GM12878 (cell line): ENCODE measurements at regions not wholly inside any gene's neighbourhood (a gene's known extent, or its start where the extent isn't known, plus 50 kb on each side); places are given as distances from the start of the nearest gene placed in this dataset.

Experiments
- ATAC-seq: fragments of 200-7000 bp; cut with Tn5 transposase; 3 replicates; pipeline ENCODE4 v1.9.1; 2020; ENCODE audit warnings: mild to moderate bottlenecking, moderate library complexity
- BruUV-seq: library from RNA; stranded (reverse); fragments of 400-500 nt; replicated peaks from 2 replicates; lab custom pipeline; 2021; lab: Mats Ljungman, UMichigan
- CTCF ChIA-PET: fragments of 300-600 bp; sonication (Branson Sonifier 250); formaldehyde crosslinking; extraction: SDS; loops from one replicate; lab custom pipeline; 2021; ENCODE audit warnings: inconsistent platforms; lab: Yijun Ruan, JAX
- POLR2A ChIA-PET: fragments of 350-600 bp; formaldehyde crosslinking; extraction: SDS; loops from one replicate; lab custom pipeline; 2021; ENCODE audit warnings: inconsistent platforms; lab: Charles Lee
- RAD21 ChIA-PET: fragments of 300-600 bp; sonication (Branson Sonifier 250); formaldehyde crosslinking; loops from one replicate; lab custom pipeline; 2023; ENCODE audit warnings: antibody characterized with exemption; ENCODE audit not compliant: unreplicated experiment; lab: Charles Lee
- SMC1A ChIA-PET: fragments of 300-600 bp; sonication (Branson Sonifier 250); formaldehyde crosslinking; loops from one replicate; lab custom pipeline; 2023; ENCODE audit not compliant: unreplicated experiment, uncharacterized antibody; lab: Charles Lee
- DNase-seq: peaks from one replicate; pipeline ENCODE4 v3.0.0-alpha.2; 2011; ENCODE audit warnings: low read depth, low spot score
- FAIRE-seq: peaks from 3 replicates; lab custom pipeline; 2011; peaks lifted over from hg19 to GRCh38; lab: Jason Lieb, UNC
- H2AFZ ChIP-seq: 2 replicates; pipeline ENCODE4 v1.6.0; 2011; ENCODE audit warnings: low read depth, low read length, control low read depth; ENCODE audit not compliant: control insufficient read depth
- H3K27ac ChIP-seq: 2 replicates; pipeline ENCODE4 v1.5.1; 2011; ENCODE audit warnings: control low read depth; ENCODE audit not compliant: control insufficient read depth, insufficient read depth
- H3K27me3 ChIP-seq, 2 experiments: replicated peaks in 1 of 2; 2 replicates each; pipeline versions ENCODE4 v1.6.0 to v1.6.1; 2011; ENCODE audit warnings: low read length in 1 of 2; ENCODE audit not compliant: control insufficient read depth in 2 of 2, insufficient read depth in 2 of 2
- H3K36me3 ChIP-seq, 2 experiments: 2 replicates each; pipeline ENCODE4 v1.5.1; 2011; ENCODE audit warnings: low read length in 1 of 2; ENCODE audit not compliant: control insufficient read depth in 2 of 2, insufficient read depth in 2 of 2
- H3K4me1 ChIP-seq: 2 replicates; pipeline ENCODE4 v1.6.1; 2011; ENCODE audit warnings: mild to moderate bottlenecking, low read length, moderate library complexity, mixed read lengths; ENCODE audit not compliant: control insufficient read depth, insufficient read depth
- H3K4me2 ChIP-seq: 2 replicates; pipeline ENCODE4 v1.6.0; 2011; ENCODE audit warnings: control low read depth; ENCODE audit not compliant: control insufficient read depth, insufficient read depth
- H3K4me3 ChIP-seq: fragments of 200-600 bp; sonication (generic); 2 replicates; pipeline ENCODE4 v1.5.1; 2016
- H3K79me2 ChIP-seq: 2 replicates; pipeline ENCODE4 v1.6.0; 2011; ENCODE audit warnings: low read length; ENCODE audit not compliant: control insufficient read depth, insufficient read depth
- H3K9ac ChIP-seq: 2 replicates; pipeline ENCODE4 v1.8.0; 2011; ENCODE audit warnings: low read length, control low read depth, mixed read lengths; ENCODE audit not compliant: control insufficient read depth, insufficient read depth
- H3K9me3 ChIP-seq: replicated peaks from 3 replicates; pipeline ENCODE4 v1.5.1; 2011; ENCODE audit warnings: mild to moderate bottlenecking, low read length; ENCODE audit not compliant: control insufficient read depth, insufficient read depth
- H4K20me1 ChIP-seq: 2 replicates; pipeline ENCODE4 v1.6.0; 2011; ENCODE audit not compliant: control insufficient read depth, insufficient read depth
- BRCA1 ChIP-seq: IDR thresholded peaks from 2 replicates; pipeline ENCODE4 v1.6.1; 2011; ENCODE audit warnings: low read depth, low read length, improper control_type of control experiment
- CEBPB ChIP-seq, 2 experiments: fragments of 150-350 bp in 1 of 2; IDR thresholded peaks; 2 replicates each; pipeline ENCODE4 v1.6.1; 2012 to 2014; ENCODE audit warnings: low read depth in 2 of 2, low read length in 2 of 2, borderline replicate concordance in 1 of 2, inconsistent platforms in 1 of 2
- HDGF ChIP-seq: fragments of 450-650 bp; IDR thresholded peaks from 2 replicates; pipeline ENCODE4 v1.6.1; 2016; ENCODE audit warnings: antibody characterized with exemption
- LARP7 ChIP-seq: fragments of 450-650 bp; IDR thresholded peaks from 2 replicates; pipeline ENCODE4 v1.6.1; 2017; ENCODE audit warnings: mild to moderate bottlenecking
- MEF2A ChIP-seq: IDR thresholded peaks from 2 replicates; pipeline ENCODE4 v1.6.1; 2011; ENCODE audit warnings: low read depth, mild to moderate bottlenecking, low read length, moderate library complexity; ENCODE audit not compliant: insufficient read depth
- MTA3 ChIP-seq: IDR thresholded peaks from 2 replicates; pipeline ENCODE4 v1.6.1; 2012; ENCODE audit warnings: low read length, inconsistent platforms, borderline replicate concordance
- MXI1 ChIP-seq: fragments of 150-350 bp; IDR thresholded peaks from 2 replicates; pipeline ENCODE4 v1.6.1; 2011; ENCODE audit warnings: low read depth, mild to moderate bottlenecking, inconsistent platforms, low read length, improper control_type of control experiment
- NR2F1 ChIP-seq: fragments of 450-650 bp; conservative IDR thresholded peaks from 2 replicates; pipeline ENCODE4 v1.6.1; 2017; ENCODE audit warnings: mild to moderate bottlenecking
- PAX5 ChIP-seq: IDR thresholded peaks from 2 replicates; pipeline ENCODE4 v1.6.1; 2011; ENCODE audit warnings: low read depth, low read length, borderline replicate concordance
- POLR2AphosphoS5 ChIP-seq: IDR thresholded peaks from 2 replicates; pipeline ENCODE4 v1.6.1; 2011; ENCODE audit warnings: mild to moderate bottlenecking, low read length, inconsistent platforms
- RFX5 ChIP-seq: IDR thresholded peaks from 2 replicates; pipeline ENCODE4 v1.6.1; 2011; ENCODE audit warnings: low read depth, low read length, improper control_type of control experiment
- ZNF207 ChIP-seq: fragments of 450-650 bp; IDR thresholded peaks from 2 replicates; pipeline ENCODE4 v1.6.1; 2014; ENCODE audit warnings: antibody characterized with exemption, mild to moderate bottlenecking, borderline replicate concordance
- ZNF384 ChIP-seq: IDR thresholded peaks from 2 replicates; pipeline ENCODE4 v1.6.1; 2012; ENCODE audit warnings: low read depth, mild to moderate bottlenecking, low read length, improper control_type of control experiment, borderline replicate concordance
- WGBS: methylation state at CpG from one replicate; pipeline ENCODE4 v1.1.6; 2016; ENCODE audit warnings: low lambda C conversion rate; ENCODE audit not compliant: insufficient replicate concordance, insufficient coverage; ENCODE audit errors: missing lambda C conversion rate; 5-methylcytosine and 5-hydroxymethylcytosine counted together
- in situ Hi-C: fragments of 300-500 bp; cut with MboI; formaldehyde crosslinking; loops from 9 replicates; pipeline ENCODE4 v1.14.3; 2018; ENCODE audit warnings: mixed read lengths
- intact Hi-C: fragments of 100-400 bp; cut with micrococcal nuclease; formaldehyde crosslinking; loops from one replicate; pipeline ENCODE4 v1.14.2; 2022; ENCODE audit not compliant: unreplicated experiment
- TF ChIP-seq, protein P1 (sequence below): IDR thresholded peaks from 2 replicates; pipeline ENCODE4 v1.6.1; 2011; ENCODE audit warnings: mild to moderate bottlenecking, low read depth, low read length, moderate library complexity; ENCODE audit not compliant: insufficient replicate concordance
- TF ChIP-seq, protein P2 (sequence below): fragments of 450-650 bp; IDR thresholded peaks from 2 replicates; pipeline ENCODE4 v1.6.1; 2016; ENCODE audit warnings: mild to moderate bottlenecking
- TF ChIP-seq, protein P3 (sequence below): fragments of 450-650 bp; IDR thresholded peaks from 2 replicates; pipeline ENCODE4 v1.6.1; 2017; ENCODE audit warnings: mild to moderate bottlenecking, low read depth, inconsistent platforms; ENCODE audit not compliant: poor library complexity, severe bottlenecking
- TF ChIP-seq, protein P4 (sequence below): IDR thresholded peaks from 2 replicates; pipeline ENCODE4 v1.6.1; 2011; ENCODE audit warnings: low read depth, mild to moderate bottlenecking, low read length, moderate library complexity, borderline replicate concordance; ENCODE audit errors: extremely low read depth

DNA sequence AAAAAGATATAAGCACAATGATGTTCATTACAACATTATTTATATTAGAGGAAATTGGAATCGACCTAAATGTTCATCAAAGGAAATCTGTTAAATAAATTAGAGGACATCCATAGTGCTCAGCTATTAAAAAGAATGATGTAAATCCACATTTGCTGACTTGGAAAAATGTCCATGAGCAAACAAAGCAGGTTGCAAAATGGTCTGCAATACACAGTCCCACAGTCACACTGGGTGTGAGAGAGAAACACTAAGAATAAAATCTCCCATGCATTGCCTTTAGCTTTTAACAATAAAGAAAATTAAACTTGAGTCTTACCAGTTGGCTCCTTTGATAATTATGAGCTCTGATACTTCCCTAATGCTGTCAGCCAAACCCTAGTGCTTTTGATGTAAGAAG, 811.1 kb upstream of the SALL3 start:
- H3K4me2 ChIP-seq, result no peak overlapping the region
- RAD21 ChIA-PET, result no interaction called here
- POLR2A ChIA-PET, result no interaction called here
- H3K9ac ChIP-seq, result no peak overlapping the region
- H3K9me3 ChIP-seq, result no peaks in the 10 kb centered on the region; the same call in 2 of the 3 replicates
- no peaks in the 10 kb centered on the region for H3K36me3 ChIP-seq
- intact Hi-C loops (no loop called here), in situ Hi-C loops (no loop called here)
- no peak overlapping the region for H3K27ac ChIP-seq
- DNase-seq (no peak), FAIRE-seq (no peak), ATAC-seq (no peak)
- SMC1A ChIA-PET, result interaction anchor here (0.7 kb wide), 2 partner anchors 92 to 434 kb away, joined by 3 read pairs; no protein-coding TSS in a partner anchor
- BruUV-seq, result no TSS peak
- CTCF ChIA-PET, result interaction anchor here (1.0 kb wide), 1 partner anchor 19 kb away, joined by 3 read pairs; no protein-coding TSS in a partner anchor
- no peaks in the 10 kb centered on the region for H4K20me1 ChIP-seq
- 0% methylated on average over 1 of the region's 1 CpG for WGBS
- no peak overlapping the region for H2AFZ ChIP-seq
- H3K79me2 ChIP-seq, result no peaks in the 10 kb centered on the region
- H3K4me3 ChIP-seq, result no peak overlapping the region
- H3K4me1 ChIP-seq, result no peaks in the 10 kb centered on the region
- H3K27me3 ChIP-seq, result no peaks in the 10 kb centered on the region
- TF ChIP-seq MTA3 (no peak), POLR2AphosphoS5 (no peak), HDGF (no peak), PAX5 (no peak), BRCA1 (no peak), LARP7 (no peak), ZNF384 (no peak), MXI1 (no peak), MEF2A (no peak), CEBPB (IDR thresholded peaks at IDR 0.05; ENCODE audit: borderline replicate concordance in 1 of 2, low read depth in 2 of 2, low read length in 2 of 2) (no peak), ZNF207 (no peak), NR2F1 (no peak), RFX5 (no peak)
- TF ChIP-seq, protein P1, sequence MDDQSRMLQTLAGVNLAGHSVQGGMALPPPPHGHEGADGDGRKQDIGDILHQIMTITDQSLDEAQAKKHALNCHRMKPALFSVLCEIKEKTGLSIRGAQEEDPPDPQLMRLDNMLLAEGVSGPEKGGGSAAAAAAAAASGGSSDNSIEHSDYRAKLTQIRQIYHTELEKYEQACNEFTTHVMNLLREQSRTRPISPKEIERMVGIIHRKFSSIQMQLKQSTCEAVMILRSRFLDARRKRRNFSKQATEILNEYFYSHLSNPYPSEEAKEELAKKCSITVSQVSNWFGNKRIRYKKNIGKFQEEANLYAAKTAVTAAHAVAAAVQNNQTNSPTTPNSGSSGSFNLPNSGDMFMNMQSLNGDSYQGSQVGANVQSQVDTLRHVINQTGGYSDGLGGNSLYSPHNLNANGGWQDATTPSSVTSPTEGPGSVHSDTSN, result no peak
- TF ChIP-seq, protein P2, sequence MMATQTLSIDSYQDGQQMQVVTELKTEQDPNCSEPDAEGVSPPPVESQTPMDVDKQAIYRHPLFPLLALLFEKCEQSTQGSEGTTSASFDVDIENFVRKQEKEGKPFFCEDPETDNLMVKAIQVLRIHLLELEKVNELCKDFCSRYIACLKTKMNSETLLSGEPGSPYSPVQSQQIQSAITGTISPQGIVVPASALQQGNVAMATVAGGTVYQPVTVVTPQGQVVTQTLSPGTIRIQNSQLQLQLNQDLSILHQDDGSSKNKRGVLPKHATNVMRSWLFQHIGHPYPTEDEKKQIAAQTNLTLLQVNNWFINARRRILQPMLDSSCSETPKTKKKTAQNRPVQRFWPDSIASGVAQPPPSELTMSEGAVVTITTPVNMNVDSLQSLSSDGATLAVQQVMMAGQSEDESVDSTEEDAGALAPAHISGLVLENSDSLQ, result no peak
- TF ChIP-seq, protein P3, sequence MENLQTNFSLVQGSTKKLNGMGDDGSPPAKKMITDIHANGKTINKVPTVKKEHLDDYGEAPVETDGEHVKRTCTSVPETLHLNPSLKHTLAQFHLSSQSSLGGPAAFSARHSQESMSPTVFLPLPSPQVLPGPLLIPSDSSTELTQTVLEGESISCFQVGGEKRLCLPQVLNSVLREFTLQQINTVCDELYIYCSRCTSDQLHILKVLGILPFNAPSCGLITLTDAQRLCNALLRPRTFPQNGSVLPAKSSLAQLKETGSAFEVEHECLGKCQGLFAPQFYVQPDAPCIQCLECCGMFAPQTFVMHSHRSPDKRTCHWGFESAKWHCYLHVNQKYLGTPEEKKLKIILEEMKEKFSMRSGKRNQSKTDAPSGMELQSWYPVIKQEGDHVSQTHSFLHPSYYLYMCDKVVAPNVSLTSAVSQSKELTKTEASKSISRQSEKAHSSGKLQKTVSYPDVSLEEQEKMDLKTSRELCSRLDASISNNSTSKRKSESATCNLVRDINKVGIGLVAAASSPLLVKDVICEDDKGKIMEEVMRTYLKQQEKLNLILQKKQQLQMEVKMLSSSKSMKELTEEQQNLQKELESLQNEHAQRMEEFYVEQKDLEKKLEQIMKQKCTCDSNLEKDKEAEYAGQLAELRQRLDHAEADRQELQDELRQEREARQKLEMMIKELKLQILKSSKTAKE, result no peak
- TF ChIP-seq, protein P4, sequence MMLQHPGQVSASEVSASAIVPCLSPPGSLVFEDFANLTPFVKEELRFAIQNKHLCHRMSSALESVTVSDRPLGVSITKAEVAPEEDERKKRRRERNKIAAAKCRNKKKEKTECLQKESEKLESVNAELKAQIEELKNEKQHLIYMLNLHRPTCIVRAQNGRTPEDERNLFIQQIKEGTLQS, result no peak
